ENCODE measurements at regions not wholly inside any gene's neighbourhood (a gene's known extent, or its start where the extent isn't known, plus 50 kb on each side); places are given as distances from the start of the nearest gene placed in this dataset.
"Not testable (repeated sequence)": the region's sequence is repeated elsewhere in the genome, so short reads cannot be mapped to it uniquely, and the experiment has no call there.

- ATAC-seq (no peak), DNase-seq (ENCODE audit: low spot score in 2 of 2) (no peak)
- Mint-ChIP-seq H3K4me1 (no peaks in the 10 kb centered on the region), H3K27ac (no peak overlapping the region), H3K36me3 (no peaks in the 10 kb centered on the region), H3K4me3 (no peak overlapping the region), H3K9me3 (peaks cover 4% of the 10 kb centered on the region)
Observed at GRCh38 chr19:28456252-28456651, 756.7 kb downstream of the UQCRFS1 start.

- DNase-seq (ENCODE audit: low spot score in 2 of 2) (no peak), ATAC-seq (no peak)
- Mint-ChIP-seq H3K4me1 (no peaks in the 10 kb centered on the region), H3K9me3 (peaks cover 4% of the 10 kb centered on the region), H3K36me3 (no peaks in the 10 kb centered on the region), H3K4me3 (no peak overlapping the region), H3K27ac (no peak overlapping the region)
Observed at GRCh38 chr19:28454083-28454482, 758.9 kb downstream of the UQCRFS1 start.

GRCh38 chr19:28453420-28453819 is 759.5 kb downstream of the UQCRFS1 start:
- Mint-ChIP-seq H3K9me3 (peaks cover 4% of the 10 kb centered on the region), H3K36me3 (no peaks in the 10 kb centered on the region), H3K27ac (no peak overlapping the region), H3K4me3 (no peak overlapping the region), H3K4me1 (no peaks in the 10 kb centered on the region)
- DNase-seq (ENCODE audit: low spot score in 2 of 2) = no peak
- ATAC-seq = no peak

- H3K9me3 Mint-ChIP-seq = peaks cover 13% of the 10 kb centered on the region
- H3K4me3 Mint-ChIP-seq = no peak overlapping the region
- no peak for DNase-seq (ENCODE audit: low spot score in 2 of 2)
- H3K27ac Mint-ChIP-seq = no peak overlapping the region
- no peaks in the 10 kb centered on the region for H3K4me1 Mint-ChIP-seq
- no peak for ATAC-seq
- no peaks in the 10 kb centered on the region for H3K36me3 Mint-ChIP-seq
Observed at GRCh38 chr19:28449803-28450202, 763.1 kb downstream of the UQCRFS1 start.

- Mint-ChIP-seq H3K27ac (no peak overlapping the region), H3K4me3 (no peak overlapping the region), H3K36me3 (no peaks in the 10 kb centered on the region), H3K4me1 (no peaks in the 10 kb centered on the region), H3K9me3 (peaks cover 8% of the 10 kb centered on the region)
- ATAC-seq (no peak), DNase-seq (ENCODE audit: low spot score in 2 of 2) (no peak)
Observed at GRCh38 chr19:28446511-28446910, 766.4 kb downstream of the UQCRFS1 start.

GRCh38 chr19:28445826-28446225 is 767.1 kb downstream of the UQCRFS1 start:
- DNase-seq (ENCODE audit: low spot score in 2 of 2) = no peak
- no peak for ATAC-seq
- H3K4me3 Mint-ChIP-seq = no peak overlapping the region
- peaks cover 8% of the 10 kb centered on the region for H3K9me3 Mint-ChIP-seq
- H3K4me1 Mint-ChIP-seq = no peaks in the 10 kb centered on the region
- H3K27ac Mint-ChIP-seq = no peak overlapping the region
- no peaks in the 10 kb centered on the region for H3K36me3 Mint-ChIP-seq

GRCh38 chr19:28444362-28444761 is 768.6 kb downstream of the UQCRFS1 start:
- H3K27ac Mint-ChIP-seq = no peak overlapping the region
- no peaks in the 10 kb centered on the region for H3K36me3 Mint-ChIP-seq
- H3K4me1 Mint-ChIP-seq = no peaks in the 10 kb centered on the region
- DNase-seq (ENCODE audit: low spot score in 2 of 2) (no peak), ATAC-seq (no peak)
- peaks cover 8% of the 10 kb centered on the region for H3K9me3 Mint-ChIP-seq
- no peak overlapping the region for H3K4me3 Mint-ChIP-seq

- Mint-ChIP-seq H3K27ac (no peak overlapping the region), H3K4me3 (no peak overlapping the region), H3K9me3 (peaks cover 8% of the 10 kb centered on the region), H3K4me1 (no peaks in the 10 kb centered on the region), H3K36me3 (no peaks in the 10 kb centered on the region)
- DNase-seq (ENCODE audit: low spot score in 2 of 2) = no peak
- ATAC-seq = no peak
Observed at GRCh38 chr19:28443361-28443760, 769.6 kb downstream of the UQCRFS1 start.

GRCh38 chr19:28437390-28438346 is 775.3 kb downstream of the UQCRFS1 start:
- Mint-ChIP-seq H3K4me3 (no peak overlapping the region), H3K4me1 (peaks cover 15% of the 10 kb centered on the region), H3K36me3 (no peaks in the 10 kb centered on the region), H3K9me3 (peaks cover 15% of the 10 kb centered on the region), H3K27ac (no peak overlapping the region)
- ATAC-seq = no peak
- DNase-seq (ENCODE audit: low spot score in 2 of 2) = no peak

GRCh38 chr19:28436320-28436719 is 776.6 kb downstream of the UQCRFS1 start:
- no peak for ATAC-seq
- H3K36me3 Mint-ChIP-seq = no peaks in the 10 kb centered on the region

GRCh38 chr19:28435551-28436271 is 777.2 kb downstream of the UQCRFS1 start:
- Mint-ChIP-seq H3K27ac (no peak overlapping the region), H3K9me3 (peaks cover 26% of the 10 kb centered on the region), H3K4me1 (peaks cover 15% of the 10 kb centered on the region), H3K4me3 (no peak overlapping the region), H3K36me3 (no peaks in the 10 kb centered on the region)
- DNase-seq (ENCODE audit: low spot score in 2 of 2) (no peak), ATAC-seq (no peak)

More at GRCh38 chr19:28436320-28436719, 776.6 kb downstream of the UQCRFS1 start:
- Mint-ChIP-seq H3K4me1 (peaks cover 15% of the 10 kb centered on the region), H3K9me3 (peaks cover 26% of the 10 kb centered on the region), H3K4me3 (no peak overlapping the region), H3K27ac (no peak overlapping the region)
- no peak for DNase-seq (ENCODE audit: low spot score in 2 of 2)

- peaks cover 15% of the 10 kb centered on the region for H3K4me1 Mint-ChIP-seq
- not testable (repeated sequence) for DNase-seq (ENCODE audit: low spot score in 2 of 2); H3K4me3 Mint-ChIP-seq; H3K27ac Mint-ChIP-seq; ATAC-seq; H3K36me3 Mint-ChIP-seq
- H3K9me3 Mint-ChIP-seq = peaks cover 26% of the 10 kb centered on the region
Observed at GRCh38 chr19:28434794-28435193, 778.2 kb downstream of the UQCRFS1 start.

- Mint-ChIP-seq H3K9me3 (peaks cover 26% of the 10 kb centered on the region), H3K4me1 (peaks cover 15% of the 10 kb centered on the region)
- DNase-seq (ENCODE audit: low spot score in 2 of 2); ATAC-seq; H3K27ac Mint-ChIP-seq; H3K4me3 Mint-ChIP-seq; H3K36me3 Mint-ChIP-seq: not testable (repeated sequence)
Observed at GRCh38 chr19:28434365-28434764, 778.6 kb downstream of the UQCRFS1 start.

- not testable (repeated sequence) for H3K27ac Mint-ChIP-seq; H3K36me3 Mint-ChIP-seq; H3K4me3 Mint-ChIP-seq; ATAC-seq; DNase-seq (ENCODE audit: low spot score in 2 of 2)
- Mint-ChIP-seq H3K9me3 (peaks cover 26% of the 10 kb centered on the region), H3K4me1 (peaks cover 15% of the 10 kb centered on the region)
Observed at GRCh38 chr19:28433166-28433565, 779.8 kb downstream of the UQCRFS1 start.

GRCh38 chr19:28430214-28430613 is 782.7 kb downstream of the UQCRFS1 start:
- Mint-ChIP-seq H3K4me3 (no peak overlapping the region), H3K4me1 (peaks cover 14% of the 10 kb centered on the region), H3K27ac (no peak overlapping the region), H3K9me3 (peaks cover 26% of the 10 kb centered on the region), H3K36me3 (no peaks in the 10 kb centered on the region)
- no peak for DNase-seq (ENCODE audit: low spot score in 2 of 2)
- ATAC-seq = no peak

- no peak for DNase-seq (ENCODE audit: low spot score in 2 of 2)
- Mint-ChIP-seq H3K4me3 (no peak overlapping the region), H3K4me1 (peaks cover 8% of the 10 kb centered on the region), H3K9me3 (peaks cover 21% of the 10 kb centered on the region), H3K36me3 (no peaks in the 10 kb centered on the region), H3K27ac (no peak overlapping the region)
- ATAC-seq = no peak
Observed at GRCh38 chr19:28429356-28429755, 783.6 kb downstream of the UQCRFS1 start.
